Left renal pelvis (tissue), 4 donors: ENCODE measurements at regions not wholly inside any gene's neighbourhood (a gene's known extent, or its start where the extent isn't known, plus 50 kb on each side); places are given as distances from the start of the nearest gene placed in this dataset.
"Not testable (repeated sequence)": the region's sequence is repeated elsewhere in the genome, so short reads cannot be mapped to it uniquely, and the experiment has no call there.

Source experiments
- DNase-seq, 4 donors: peaks; one replicate each; pipeline ENCODE4 v3.0.0-alpha.2; 2013; ENCODE audit warnings: low read depth in 4 of 4, low spot score in 3 of 4

DNA sequence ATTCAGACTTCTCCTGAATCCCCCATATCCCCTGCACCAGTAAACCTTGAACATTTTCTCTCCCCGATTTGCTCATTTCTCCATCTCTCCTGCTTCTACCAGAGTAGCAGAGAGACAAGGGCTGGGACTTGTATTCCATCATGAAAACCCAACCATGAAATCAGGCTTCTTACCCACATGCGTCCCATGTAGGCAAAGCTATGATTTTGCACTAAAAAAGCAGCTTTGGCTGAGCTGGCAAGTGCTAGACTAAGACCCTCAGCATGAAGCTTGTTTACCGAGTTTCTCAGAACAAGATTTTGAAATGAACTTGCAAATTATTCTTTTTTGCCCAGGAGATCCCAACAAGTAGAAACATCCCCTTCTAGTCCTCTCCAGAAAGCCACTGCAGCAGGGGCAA is 80.3 kb upstream of the RFLNA start:
- DNase-seq: no peak

DNA sequence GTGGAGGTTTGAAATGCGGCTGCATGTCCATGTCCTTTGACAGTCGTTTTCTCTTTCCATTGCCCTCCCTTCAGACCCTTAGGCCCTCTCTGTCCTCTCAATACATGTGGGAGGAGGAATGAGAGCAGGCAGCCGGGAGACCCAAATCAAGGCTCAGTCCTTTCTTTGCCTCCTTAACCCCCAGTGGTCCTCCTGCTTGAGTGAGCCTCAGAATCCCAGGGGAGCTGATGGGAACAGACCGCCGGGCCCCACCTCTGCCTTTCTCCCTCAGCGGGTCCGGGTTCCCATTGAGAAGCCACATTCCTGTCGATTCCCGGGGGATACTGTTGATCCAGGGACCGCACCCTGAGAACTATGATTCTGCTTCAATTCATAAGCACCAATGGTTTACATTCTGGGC is 77.9 kb upstream of the RFLNA start:
- no peak for DNase-seq

DNA sequence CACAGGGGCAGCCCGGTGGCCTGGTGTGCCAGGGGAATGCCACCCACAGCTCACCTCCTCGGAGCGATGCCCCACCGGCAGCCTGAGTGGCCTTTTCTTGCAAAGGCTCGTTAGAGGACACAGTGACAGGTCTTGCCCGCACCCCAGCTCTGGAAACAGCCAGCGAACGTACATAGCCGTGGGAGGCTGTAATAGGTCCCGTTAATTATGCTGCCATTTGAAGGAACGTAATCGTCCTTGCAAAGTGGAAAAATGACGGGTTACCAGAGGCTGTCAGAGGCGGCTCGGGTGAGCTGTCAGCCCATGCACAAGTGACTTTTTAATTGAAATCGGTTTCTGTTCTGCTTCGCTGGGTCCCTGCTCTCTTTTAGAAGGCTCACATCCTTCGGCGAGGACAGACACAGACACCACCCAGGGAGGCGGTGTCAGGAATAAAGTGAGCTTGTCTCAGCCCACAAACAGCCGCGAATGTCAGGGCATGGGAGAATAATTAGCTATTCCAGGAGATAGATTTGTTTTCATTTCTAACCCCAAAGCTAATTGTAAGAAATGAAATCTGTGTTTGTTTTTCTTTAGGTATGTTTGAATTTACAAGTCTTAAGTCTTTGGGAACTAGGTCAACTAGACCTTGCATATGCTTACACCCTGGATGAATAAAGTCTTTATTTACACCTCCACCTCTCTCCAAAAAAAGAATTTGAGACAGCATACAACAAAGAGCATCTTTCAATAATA is 77.2 kb upstream of the RFLNA start:
- peak in 2 of 4 donors; percentile 43 to 65 for DNase-seq

DNA sequence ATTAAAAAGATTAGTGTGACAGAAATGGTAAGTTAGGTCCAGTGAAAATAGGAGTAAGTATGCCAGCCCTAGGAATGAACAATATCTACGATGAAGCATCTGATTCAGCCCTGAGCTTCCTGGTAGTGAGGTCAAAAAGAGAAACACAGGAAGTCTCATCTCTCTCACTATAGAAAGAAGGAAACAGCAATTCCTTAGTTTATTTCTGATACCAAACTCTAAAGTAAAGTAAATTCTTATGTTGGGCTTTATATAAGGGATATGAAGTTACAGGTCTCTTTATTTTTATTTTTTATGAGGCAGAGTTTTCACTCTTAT is 76.7 kb upstream of the RFLNA start:
- DNase-seq: no peak

DNA sequence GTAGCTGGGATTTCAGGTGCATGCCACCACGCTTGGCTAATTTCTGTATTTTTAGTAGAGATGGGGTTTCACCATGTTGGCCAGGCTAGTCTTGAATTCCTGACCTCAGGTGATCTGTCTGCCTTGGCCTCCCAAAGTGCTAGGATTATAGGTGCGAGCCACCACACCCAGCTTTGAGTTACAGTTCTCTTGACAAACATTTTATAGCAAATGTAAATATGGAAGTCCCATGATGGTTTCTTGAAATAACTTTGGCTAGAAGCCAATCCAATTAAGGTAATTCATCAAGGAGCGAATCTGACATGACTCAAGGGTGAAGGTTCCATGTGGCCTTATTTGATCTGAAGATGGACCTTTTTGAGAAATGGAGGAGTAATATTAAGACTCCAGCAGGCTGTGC is 76.2 kb upstream of the RFLNA start:
- not testable (repeated sequence) for DNase-seq

DNA sequence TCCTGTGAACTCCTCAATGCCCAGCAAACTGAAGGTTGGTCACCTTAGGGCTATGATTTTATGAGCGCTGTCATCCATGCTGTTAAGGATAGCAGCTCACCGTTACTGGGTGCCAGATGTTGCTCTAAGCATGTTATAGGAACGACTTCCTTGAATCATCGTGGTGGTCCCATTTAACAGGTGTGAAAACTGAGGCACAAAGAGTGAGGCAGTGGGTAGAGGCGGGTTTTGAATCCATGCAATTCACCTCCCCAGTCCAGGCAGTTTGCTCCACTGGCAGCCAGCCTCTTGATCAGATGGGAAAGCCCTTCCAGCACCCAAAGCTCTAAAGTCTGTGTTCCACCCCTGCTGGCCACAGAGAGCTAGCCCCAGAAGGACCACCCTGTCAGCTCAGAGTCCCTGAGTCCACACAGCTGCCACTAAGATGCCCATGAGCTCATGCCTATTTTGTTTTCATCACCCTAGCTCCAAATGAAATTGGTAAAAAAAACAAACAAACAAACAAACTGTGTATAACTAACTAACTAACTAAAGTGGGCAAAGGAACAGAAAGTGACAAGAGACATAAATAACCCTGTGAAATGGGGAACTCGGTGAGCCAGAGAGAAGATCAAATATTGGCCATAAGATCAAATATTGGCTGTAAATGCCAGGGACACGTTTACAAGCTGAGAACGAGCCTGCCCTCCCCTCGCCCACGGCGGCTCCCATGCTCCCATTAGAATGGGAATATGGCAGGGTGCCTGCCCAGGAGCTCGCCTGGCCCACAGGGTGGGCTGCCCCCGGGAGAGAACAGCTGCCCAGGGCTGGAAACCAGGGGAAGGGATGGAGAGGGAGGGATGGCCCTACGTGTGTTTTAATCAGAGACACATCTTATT is 72.3 kb upstream of the RFLNA start:
- DNase-seq: no peak

DNA sequence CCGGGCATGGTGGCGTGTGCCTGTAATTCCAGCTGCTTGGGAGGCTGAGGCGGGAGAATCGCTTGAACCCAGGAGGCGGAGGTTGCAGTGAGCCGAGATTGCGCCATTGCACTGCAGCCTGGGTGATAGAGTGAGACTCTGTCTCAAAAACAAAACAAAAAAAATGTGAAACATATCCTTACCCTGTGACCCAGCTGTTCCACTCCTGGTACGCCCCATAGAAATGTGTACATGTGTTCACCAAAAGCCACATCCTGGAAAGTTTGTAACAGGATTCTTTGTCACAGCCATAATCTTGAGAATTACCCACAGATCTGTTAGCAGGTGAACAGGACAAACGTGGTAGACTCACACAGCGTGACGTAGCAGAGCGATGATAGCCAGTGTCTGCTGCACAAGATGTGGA is 71.2 kb upstream of the RFLNA start:
- not testable (repeated sequence) for DNase-seq

DNA sequence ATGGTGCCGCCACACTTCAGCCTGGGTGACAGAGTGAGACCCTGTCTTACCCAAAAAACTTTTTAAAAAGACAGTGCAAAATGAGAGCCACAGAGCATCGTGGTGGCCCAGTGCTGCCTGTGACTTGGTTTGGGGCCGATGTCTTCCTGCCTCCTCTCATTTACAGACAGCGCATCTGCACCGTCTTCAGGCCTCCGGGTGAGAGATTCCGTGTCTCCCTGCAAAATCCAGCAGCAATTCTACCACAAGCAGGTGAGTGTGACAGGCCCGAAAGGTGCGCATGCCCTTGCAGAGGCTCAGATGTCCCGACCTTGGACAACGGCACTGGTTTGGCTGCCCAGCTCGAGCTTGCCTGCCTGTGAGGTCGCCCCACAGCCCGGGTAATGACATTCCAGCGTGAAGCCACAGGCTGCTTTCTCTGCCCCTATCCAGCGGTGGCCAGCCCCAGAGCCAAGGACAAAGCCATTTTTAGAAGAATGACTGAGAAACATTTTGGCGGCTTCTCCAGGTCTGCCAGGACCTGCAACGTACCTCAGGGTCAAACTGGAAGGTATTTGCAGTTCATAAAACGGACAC is 70.3 kb upstream of the RFLNA start:
- DNase-seq: no peak

DNA sequence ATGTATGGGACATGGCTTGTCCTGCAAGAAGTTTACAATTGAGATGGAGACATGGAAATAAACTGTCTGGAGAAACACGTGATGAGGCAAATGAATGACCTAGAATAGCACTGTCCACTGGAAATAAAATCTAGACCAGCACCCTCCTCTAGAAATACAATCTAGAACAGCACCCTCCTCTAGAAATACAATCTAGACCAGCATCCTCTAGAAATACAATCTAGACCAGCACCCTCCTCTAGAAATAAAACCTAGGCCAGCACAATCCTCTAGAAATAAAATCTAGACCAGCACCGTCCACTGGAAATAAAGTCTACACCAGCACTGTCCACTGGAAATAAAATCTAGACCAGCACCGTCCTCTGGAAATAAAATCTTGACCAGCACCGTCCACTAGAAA is 69.2 kb upstream of the RFLNA start:
- no peak for DNase-seq

DNA sequence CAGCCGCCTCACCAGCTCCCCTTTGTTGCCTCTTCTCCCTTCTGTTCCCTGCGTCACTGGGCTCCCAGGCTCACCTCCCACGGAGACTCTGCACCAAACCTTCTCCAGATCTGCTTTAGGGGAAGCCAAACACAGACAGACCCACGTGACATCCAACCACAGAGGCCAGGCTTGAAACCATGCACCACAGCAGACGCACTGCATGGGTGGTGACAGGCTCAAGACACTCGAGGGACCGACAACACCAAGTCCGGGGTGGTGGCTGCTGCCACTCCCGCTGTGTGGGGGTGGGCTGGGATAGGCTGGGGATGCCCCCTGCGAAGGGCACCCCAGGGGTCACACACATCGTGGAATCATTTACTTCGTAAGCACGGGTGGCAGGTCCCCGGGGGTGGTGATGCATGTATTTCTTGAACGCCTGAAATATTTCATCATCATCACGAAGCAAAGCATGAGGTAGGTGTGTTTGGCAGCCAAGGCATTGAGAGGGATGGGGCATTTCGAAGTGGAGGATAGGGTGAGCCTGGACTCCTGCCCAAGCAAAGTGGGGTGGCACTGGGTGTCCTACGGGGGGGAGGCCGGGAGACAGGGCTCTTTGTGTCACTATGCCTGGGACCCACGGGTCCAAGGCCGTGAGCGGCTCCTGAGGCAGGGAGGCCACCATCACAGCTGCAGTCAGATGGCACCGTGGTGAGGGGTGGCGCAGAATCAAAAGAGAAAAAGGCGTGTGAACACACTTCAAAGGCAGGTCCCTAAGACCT is 66.8 kb upstream of the RFLNA start:
- DNase-seq: no peak

DNA sequence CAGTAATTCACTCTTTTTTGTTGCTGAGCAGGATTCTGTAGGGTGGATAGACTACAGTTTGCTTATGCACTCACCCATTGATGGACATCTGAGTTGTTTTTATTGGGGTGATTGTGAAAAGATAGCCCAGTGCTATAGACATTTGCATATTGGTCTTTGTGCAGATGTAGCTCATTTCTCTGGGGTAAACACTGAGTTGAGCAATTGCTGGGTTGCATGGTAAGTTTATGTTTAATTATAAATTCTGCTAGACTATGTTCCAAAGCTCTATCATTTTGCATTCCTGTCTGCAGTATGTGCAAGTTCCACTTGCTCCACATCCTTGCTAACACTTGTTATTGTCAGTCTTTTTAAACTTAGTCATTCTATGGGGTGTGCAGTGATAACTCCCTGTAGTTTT is 65.4 kb upstream of the RFLNA start:
- no peak for DNase-seq

DNA sequence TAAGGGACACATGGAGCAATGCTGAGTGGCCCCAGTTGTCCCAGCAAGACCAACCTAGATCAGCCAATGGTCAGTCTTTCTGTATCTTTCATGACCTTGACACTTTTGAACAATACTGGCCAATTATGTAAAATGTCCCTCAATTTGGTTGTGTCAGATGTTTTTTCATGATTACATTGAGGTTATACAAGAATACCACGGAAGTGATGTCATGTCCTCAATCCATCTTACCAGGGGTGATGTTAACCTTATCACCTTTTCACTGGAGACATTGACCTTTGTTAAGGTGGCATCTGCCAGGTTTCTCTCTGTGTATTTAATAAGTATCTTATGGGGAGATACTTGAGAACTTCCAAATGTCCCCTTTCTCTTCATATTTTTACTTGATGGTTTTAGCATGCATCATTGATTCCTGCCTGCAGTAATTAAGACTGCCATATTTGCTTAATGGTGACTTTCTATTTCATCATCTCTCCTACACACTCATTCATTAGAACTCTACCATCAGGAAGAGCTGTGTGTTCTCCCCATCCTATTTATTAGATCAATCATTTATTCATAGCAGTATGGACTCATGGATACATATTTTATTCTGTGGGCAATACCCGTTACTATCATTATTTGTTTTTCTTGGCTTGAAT is 64.7 kb upstream of the RFLNA start:
- no peak for DNase-seq

DNA sequence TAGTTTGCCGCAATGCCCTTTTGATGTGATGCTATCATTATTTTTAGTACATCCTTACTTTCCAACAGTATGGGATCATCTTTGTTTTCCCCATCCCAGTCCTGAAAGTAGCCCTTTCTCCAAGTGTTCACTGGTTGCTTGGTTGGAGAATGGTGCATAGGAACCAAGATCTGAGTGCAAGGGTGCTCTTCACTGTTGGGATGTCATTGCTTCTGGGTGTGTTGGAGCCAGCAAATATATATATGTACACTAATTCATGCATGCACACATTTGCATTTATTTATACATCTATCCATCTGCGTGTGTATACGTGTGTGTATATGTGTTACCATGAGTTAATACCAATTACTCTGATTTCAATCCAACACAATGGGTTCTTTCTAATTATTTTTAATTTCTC is 64.1 kb upstream of the RFLNA start:
- no peak for DNase-seq

DNA sequence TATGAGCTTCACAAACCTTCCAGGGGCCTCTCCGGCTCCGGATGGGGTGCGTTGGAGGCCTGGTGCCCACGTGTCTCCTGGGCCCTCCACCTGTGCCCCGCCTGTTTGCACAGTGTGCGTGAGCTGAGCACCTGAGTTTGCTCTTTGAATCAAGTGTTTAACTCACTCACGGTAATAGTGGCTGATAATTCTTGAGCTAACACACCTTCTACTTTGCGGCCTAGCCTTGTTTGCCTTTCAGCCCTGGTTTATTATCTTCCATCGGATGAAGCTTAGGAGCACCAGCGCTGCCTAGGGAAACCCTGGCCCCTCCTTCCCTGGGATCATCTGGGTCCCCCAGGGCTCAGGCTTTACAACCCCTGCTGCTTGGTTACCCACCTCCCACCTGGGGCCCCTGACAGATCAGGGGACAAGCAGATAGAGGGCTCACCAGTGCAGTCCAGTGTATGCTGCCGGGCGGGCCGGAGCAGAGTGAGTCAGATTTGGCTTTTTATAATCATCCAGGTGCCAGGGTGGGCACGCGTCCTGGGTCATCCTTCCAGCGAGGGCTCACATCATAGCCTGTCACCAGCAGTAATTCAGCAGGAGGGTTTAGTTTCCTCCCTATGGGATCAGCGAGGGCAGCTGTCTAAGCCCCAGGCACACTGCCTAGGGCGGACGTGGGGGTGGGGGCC is 62.8 kb upstream of the RFLNA start:
- no peak for DNase-seq

DNA sequence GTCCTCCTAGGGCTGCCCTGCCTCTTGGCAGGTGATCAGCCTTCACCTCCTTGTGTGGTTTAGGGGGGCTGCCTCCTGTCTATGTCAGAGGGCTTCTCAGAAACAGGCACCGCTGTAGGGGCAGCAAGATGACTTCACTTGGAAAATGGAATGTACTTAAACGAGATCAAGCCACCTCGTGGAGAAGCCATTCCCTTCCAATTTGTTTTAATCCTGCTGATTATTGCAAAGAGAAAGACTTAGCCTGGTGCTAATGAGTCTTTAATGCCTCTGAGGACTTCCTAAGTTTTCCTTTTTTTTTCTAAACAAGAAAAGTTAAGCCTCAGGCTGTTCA is 62.3 kb upstream of the RFLNA start:
- no peak for DNase-seq

DNA sequence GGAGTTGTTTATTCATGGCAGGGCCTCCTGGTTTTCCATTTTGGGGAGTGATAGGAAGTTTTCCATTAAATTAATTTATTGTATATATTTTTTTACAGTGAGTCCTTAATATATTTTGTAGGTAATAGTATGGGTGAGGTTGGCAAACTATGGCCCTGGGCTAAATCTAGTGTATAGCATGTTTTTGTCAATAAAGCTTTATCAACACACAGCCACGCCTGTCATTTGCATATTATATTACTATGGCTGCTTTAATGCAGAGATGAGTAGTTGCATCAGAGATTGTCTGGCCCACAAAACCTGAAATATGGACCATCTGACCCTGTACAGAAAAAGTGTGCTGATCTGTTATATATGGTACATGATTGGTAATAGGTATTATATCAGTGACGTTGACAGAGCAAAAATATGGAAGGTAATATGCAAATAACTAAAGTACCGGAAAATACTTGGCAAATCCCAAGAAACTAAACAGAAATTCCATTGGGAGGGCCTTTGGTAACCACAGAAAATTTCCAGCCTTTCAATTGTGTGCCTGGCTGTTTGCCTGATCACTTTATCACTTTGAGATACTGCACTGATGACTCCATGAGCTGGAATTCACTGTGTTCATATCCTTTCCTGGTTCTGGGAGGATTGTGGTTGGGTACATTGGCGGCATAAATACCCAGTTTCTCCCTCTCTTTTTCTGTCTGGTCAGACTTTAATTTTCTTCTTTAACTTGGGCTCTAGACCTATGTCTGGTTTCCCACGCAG is 61.7 kb upstream of the RFLNA start:
- no peak for DNase-seq

DNA sequence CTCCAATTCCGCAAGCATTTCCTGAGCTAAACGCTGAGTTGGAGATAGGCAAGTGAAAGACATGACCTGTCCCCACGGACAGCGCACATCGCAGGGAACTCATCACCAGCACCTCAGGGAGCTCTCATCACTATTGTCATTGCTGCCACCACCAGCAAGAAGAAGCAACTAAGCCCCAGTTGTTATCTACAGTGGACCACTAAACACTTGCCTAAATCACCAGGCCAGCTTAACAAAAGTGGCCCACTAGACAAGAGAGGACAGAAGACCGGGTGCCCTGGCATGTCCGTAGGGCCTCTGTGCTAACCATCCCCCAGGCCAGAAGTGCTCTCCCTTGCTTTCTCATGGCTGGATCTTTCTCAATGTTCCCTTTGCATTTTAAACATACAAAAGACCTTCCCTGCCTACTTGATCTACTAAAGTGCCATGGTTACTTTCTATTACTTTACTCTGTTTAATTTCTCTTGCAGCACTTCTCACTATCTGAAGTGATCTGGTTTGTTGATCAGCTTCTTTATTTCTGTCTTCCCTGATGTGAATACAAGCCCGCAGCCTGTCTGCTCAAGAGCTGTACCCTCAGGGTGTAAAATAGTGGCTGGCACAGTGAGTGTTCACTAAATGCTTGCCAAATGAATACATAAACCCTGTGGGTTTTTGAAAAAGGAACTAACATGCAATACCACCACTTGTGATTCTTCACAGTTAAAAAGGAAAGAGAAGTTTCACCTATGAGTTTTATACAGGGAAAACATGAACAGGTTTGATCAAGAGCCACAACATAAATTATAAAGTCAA is 60.9 kb upstream of the RFLNA start:
- DNase-seq: no peak

DNA sequence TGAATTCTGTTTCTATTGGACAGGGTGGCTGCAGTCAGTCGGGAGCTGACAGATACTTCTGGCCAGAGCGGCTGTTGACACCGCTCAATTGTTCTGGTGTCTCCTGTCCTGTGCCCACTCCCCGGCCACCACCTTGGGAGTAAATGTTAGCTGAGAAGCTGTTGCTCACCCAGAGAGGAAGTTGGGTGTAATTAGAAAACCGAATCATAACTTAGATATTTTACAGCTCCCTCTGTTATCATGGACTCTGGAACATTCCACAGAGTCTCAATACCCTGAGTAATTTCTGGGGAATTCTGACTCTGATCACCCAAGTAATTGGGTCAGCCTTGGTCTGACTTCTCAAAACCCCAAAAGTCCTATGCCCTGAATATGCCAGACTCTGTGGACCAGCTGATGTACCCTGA is 58.3 kb upstream of the RFLNA start:
- DNase-seq: no peak

DNA sequence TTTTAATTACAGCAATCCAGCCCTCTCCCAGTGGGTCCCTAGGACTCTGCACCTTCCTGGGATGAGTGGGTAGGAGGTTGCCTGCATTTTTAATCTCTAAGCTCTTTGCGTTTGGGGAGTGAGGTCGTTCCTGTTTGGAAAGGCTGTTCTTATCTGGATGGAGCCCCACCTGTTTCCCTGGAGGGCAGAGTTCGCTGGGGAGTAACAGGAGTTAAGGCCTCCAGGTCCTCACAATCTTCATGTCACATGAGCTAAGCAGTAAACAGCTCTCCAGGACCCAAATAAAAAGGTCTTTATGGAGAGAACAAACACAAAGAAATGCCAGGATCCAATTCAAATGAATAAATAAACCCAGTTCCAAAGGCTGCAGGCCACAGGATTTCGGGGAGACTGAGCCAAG is 56.0 kb upstream of the RFLNA start:
- DNase-seq: no peak
